HCT116 (cell line): ENCODE measurements at regions not wholly inside any gene's neighbourhood (a gene's known extent, or its start where the extent isn't known, plus 50 kb on each side); places are given as distances from the start of the nearest gene placed in this dataset.

Experiments used
- ATAC-seq: fragments of 200-7000 bp; cut with Tn5 transposase; 2 replicates; pipeline ENCODE4 v1.9.1; 2020; ENCODE audit warnings: mild to moderate bottlenecking, moderate library complexity
- BruUV-seq: library from RNA; stranded (reverse); fragments of 400-500 nt; replicated peaks from 2 replicates; lab custom pipeline; 2021; lab: Mats Ljungman, UMichigan
- CTCF ChIA-PET: fragments of 300-600 bp; sonication (Branson Sonifier 250); formaldehyde crosslinking; loops from one replicate; lab custom pipeline; 2021; ENCODE audit warnings: antibody characterized with exemption; lab: Charles Lee
- POLR2A ChIA-PET: fragments of 300-600, 350-600 bp; sonication (Branson Sonifier 250); formaldehyde crosslinking; loops from one replicate; lab custom pipeline; 2021; ENCODE audit warnings: antibody characterized with exemption; lab: Charles Lee
- RAD21 ChIA-PET, 2 experiments: fragments of 300-600 bp; sonication (Branson Sonifier 250); formaldehyde crosslinking; loops; one replicate each; lab custom pipeline; 2023; ENCODE audit warnings: low total read pairs in 2 of 2; ENCODE audit not compliant: uncharacterized antibody in 2 of 2, unreplicated experiment in 2 of 2, low non-redundant PET in 1 of 2; lab: Charles Lee
- DNase-seq: peaks from one replicate; pipeline ENCODE4 v3.0.0-alpha.2; 2010; ENCODE audit warnings: low read depth, low spot score
- H2AFZ ChIP-seq: fragments of 200-600 bp; shearing (Covaris generic), sonication (generic); 2 replicates; pipeline ENCODE4 v1.6.1; 2017; ENCODE audit warnings: low read depth, mixed run types, mixed read lengths, antibody characterized with exemption, low read length; ENCODE audit not compliant: poor library complexity, severe bottlenecking
- H3K27ac ChIP-seq: 2 replicates; pipeline ENCODE4 v1.5.1; 2012; ENCODE audit warnings: low read depth, low read length
- H3K27me3 ChIP-seq: fragments of 200-600 bp; sonication (generic); 2 replicates; pipeline ENCODE4 v1.6.1; 2016; ENCODE audit warnings: mixed run types, low read length, mixed read lengths; ENCODE audit not compliant: insufficient read depth
- H3K36me3 ChIP-seq, 2 experiments: fragments of 200-500 bp in 1 of 2; fragments of 200-600 bp in 1 of 2; sonication (Bioruptor generic) in 1 of 2; sonication (generic) in 1 of 2; 2 replicates each; pipeline versions ENCODE4 v1.5.1 to v1.6.1; 2014 to 2016; ENCODE audit warnings: low read length in 2 of 2, inconsistent platforms in 1 of 2, mixed read lengths in 1 of 2, mixed run types in 1 of 2; ENCODE audit not compliant: insufficient read depth in 2 of 2, control insufficient read depth in 1 of 2
- H3K4me1 ChIP-seq, 2 experiments: fragments of 200-600 bp in 1 of 2; sonication (generic) in 1 of 2; 2 replicates each; pipeline versions ENCODE4 v1.5.1 to v1.6.1; 2012 to 2017; ENCODE audit warnings: low read length in 2 of 2, inconsistent platforms in 1 of 2, mild to moderate bottlenecking in 1 of 2, mixed read lengths in 1 of 2, mixed run types in 1 of 2, moderate library complexity in 1 of 2; ENCODE audit not compliant: insufficient read depth in 2 of 2, control insufficient read depth in 1 of 2
- H3K4me2 ChIP-seq: fragments of 200-600 bp; sonication (generic); 2 replicates; pipeline ENCODE4 v1.6.1; 2017; ENCODE audit warnings: mixed run types, low read length, mixed read lengths
- H3K4me3 ChIP-seq, 2 experiments: fragments of 200-600 bp in 1 of 2; sonication (generic) in 1 of 2; replicated peaks in 1 of 2; 2 replicates each; pipeline ENCODE4 v1.5.1; 2011 to 2016; ENCODE audit warnings: low read length in 2 of 2, control low read depth in 1 of 2, low read depth in 1 of 2, mild to moderate bottlenecking in 1 of 2, mixed read lengths in 1 of 2, mixed run types in 1 of 2
- H3K79me2 ChIP-seq: fragments of 200-600 bp; sonication (generic); 2 replicates; pipeline ENCODE4 v1.6.1; 2017; ENCODE audit warnings: mild to moderate bottlenecking, mixed run types, low read length, moderate library complexity, mixed read lengths; ENCODE audit not compliant: insufficient read depth
- H3K9ac ChIP-seq: fragments of 200-600 bp; sonication (generic); 2 replicates; pipeline ENCODE4 v1.6.1; 2016; ENCODE audit warnings: low read length, mixed read lengths
- H3K9me2 ChIP-seq: fragments of 200-600 bp; sonication (generic), shearing (Covaris generic); 2 replicates; pipeline ENCODE4 v1.6.1; 2017; ENCODE audit warnings: mixed run types, mild to moderate bottlenecking, moderate library complexity; ENCODE audit not compliant: insufficient read depth
- H3K9me3 ChIP-seq, 2 experiments: fragments of 200-500 bp in 1 of 2; fragments of 200-600 bp in 1 of 2; sonication (Bioruptor generic) in 1 of 2; sonication (generic) in 1 of 2; 2 replicates each; pipeline ENCODE4 v1.6.1; 2014 to 2017; ENCODE audit warnings: low read length in 2 of 2, mixed read lengths in 2 of 2, inconsistent platforms in 1 of 2, low read depth in 1 of 2, mild to moderate bottlenecking in 1 of 2, mixed run types in 1 of 2, moderate library complexity in 1 of 2; ENCODE audit not compliant: control insufficient read depth in 1 of 2, insufficient read depth in 1 of 2
- H4K20me1 ChIP-seq: fragments of 200-600 bp; sonication (generic), shearing (Covaris generic); 2 replicates; pipeline ENCODE4 v1.6.1; 2017; ENCODE audit warnings: mixed run types, mild to moderate bottlenecking, moderate library complexity; ENCODE audit not compliant: insufficient read depth
- CBX3 ChIP-seq: IDR thresholded peaks from 2 replicates; pipeline ENCODE4 v1.6.1; 2012; ENCODE audit warnings: low read depth
- CEBPB ChIP-seq: IDR thresholded peaks from 2 replicates; pipeline ENCODE4 v1.6.1; 2012; ENCODE audit warnings: low read depth
- EGR1 ChIP-seq: IDR thresholded peaks from 2 replicates; pipeline ENCODE4 v1.6.1; 2012; ENCODE audit warnings: low read depth
- ELF1 ChIP-seq: IDR thresholded peaks from 2 replicates; pipeline ENCODE4 v1.6.1; 2012; ENCODE audit warnings: low read depth, borderline replicate concordance
- EZH2 ChIP-seq: fragments of 200-600 bp; sonication (generic); IDR thresholded peaks from 2 replicates; pipeline ENCODE4 v1.6.1; 2017; ENCODE audit warnings: antibody characterized with exemption, mixed run types
- EZH2phosphoT487 ChIP-seq: fragments of 200-600 bp; IDR thresholded peaks from 2 replicates; pipeline ENCODE4 v1.6.1; 2018; ENCODE audit warnings: antibody characterized with exemption, borderline replicate concordance
- JUND ChIP-seq: IDR thresholded peaks from 2 replicates; pipeline ENCODE4 v1.6.1; 2012
- MAX ChIP-seq: IDR thresholded peaks from 2 replicates; pipeline ENCODE4 v1.6.1; 2012
- POLR2A ChIP-seq: IDR thresholded peaks from 2 replicates; pipeline ENCODE4 v1.7.0; 2011; ENCODE audit warnings: borderline replicate concordance; ENCODE audit not compliant: insufficient read depth, insufficient read length; ENCODE audit errors: extremely low read depth
- POLR2AphosphoS5 ChIP-seq: IDR thresholded peaks from 2 replicates; pipeline ENCODE4 v1.6.1; 2011; ENCODE audit warnings: mild to moderate bottlenecking, low read depth, low read length, moderate library complexity
- SIN3A ChIP-seq: IDR thresholded peaks from 2 replicates; pipeline ENCODE4 v1.6.1; 2012; ENCODE audit warnings: low read depth
- SP1 ChIP-seq: IDR thresholded peaks from 2 replicates; pipeline ENCODE4 v1.6.1; 2012; ENCODE audit warnings: low read depth
- SRF ChIP-seq: IDR thresholded peaks from 2 replicates; pipeline ENCODE4 v1.6.1; 2012; ENCODE audit warnings: low read depth
- TCF7L2 ChIP-seq: IDR thresholded peaks from 2 replicates; pipeline ENCODE4 v1.7.0; 2011; ENCODE audit warnings: borderline replicate concordance, inconsistent platforms; ENCODE audit not compliant: insufficient read depth, insufficient read length; ENCODE audit errors: extremely low read depth
- YY1 ChIP-seq: IDR thresholded peaks from 2 replicates; pipeline ENCODE4 v1.6.1; 2011; ENCODE audit warnings: low read length, low read depth, moderate library complexity, mild to moderate bottlenecking; ENCODE audit not compliant: insufficient replicate concordance; ENCODE audit errors: extremely low read depth
- ZBTB33 ChIP-seq: IDR thresholded peaks from 2 replicates; pipeline ENCODE4 v1.6.1; 2011; ENCODE audit warnings: mild to moderate bottlenecking, low read length, moderate library complexity; ENCODE audit not compliant: insufficient replicate concordance; ENCODE audit errors: extremely low read depth
- ZFX ChIP-seq: fragments of 450-650 bp; IDR thresholded peaks from 2 replicates; pipeline ENCODE4 v1.6.1; 2017
- intact Hi-C: fragments of 100-400 bp; cut with micrococcal nuclease; formaldehyde crosslinking; loops from 2 replicates; pipeline ENCODE4 v1.10.0; 2022

- Histone ChIP-seq H3K79me2 (no peaks in the 10 kb centered on the region), H3K9me2 (no peaks in the 10 kb centered on the region), H4K20me1 (no peaks in the 10 kb centered on the region), H3K36me3 (no peaks in the 10 kb centered on the region), H3K4me3 (no peak overlapping the region), H3K27me3 (no peaks in the 10 kb centered on the region), H3K9ac (no peak overlapping the region), H3K4me2 (no peak overlapping the region), H2AFZ (no peak overlapping the region), H3K9me3 (no peaks in the 10 kb centered on the region), H3K4me1 (no peaks in the 10 kb centered on the region), H3K27ac (no peak overlapping the region)
- CTCF ChIA-PET = no interaction called here
- ATAC-seq = no peak
- POLR2A ChIA-PET = no interaction called here
- no peak for TF ChIP-seq POLR2A
- TF ChIP-seq CEBPB = no peak
- no peak for TF ChIP-seq ZFX
- no peak for TF ChIP-seq CBX3
- no peak for TF ChIP-seq TCF7L2
- no peak for TF ChIP-seq YY1
- no peak for TF ChIP-seq MAX
- no peak for TF ChIP-seq ZBTB33
- no peak for TF ChIP-seq ELF1
- TF ChIP-seq SIN3A = no peak
- TF ChIP-seq EZH2 = no peak
- TF ChIP-seq EGR1 = no peak
- TF ChIP-seq JUND = no peak
- no peak for TF ChIP-seq EZH2phosphoT487
- no peak for TF ChIP-seq SP1
- no peak for TF ChIP-seq POLR2AphosphoS5
- no peak for TF ChIP-seq SRF
- no peak for DNase-seq
- no TSS peak for BruUV-seq
- intact Hi-C loops = no loop called here
- RAD21 ChIA-PET = no interaction called here
These were observed 300.3 kb upstream of the CBLB start for GRCh38 chr3:106168962-106169750.
